Dedifferentiated amniotic fluid mesenchymal stem cell (primary cell): ENCODE measurements at regions not wholly inside any gene's neighbourhood (a gene's known extent, or its start where the extent isn't known, plus 50 kb on each side); places are given as distances from the start of the nearest gene placed in this dataset.
"Not testable (repeated sequence)": the region's sequence is repeated elsewhere in the genome, so short reads cannot be mapped to it uniquely, and the experiment has no call there.

Experiments
- DNase-seq: peaks from one replicate; pipeline ENCODE4 v3.0.0-alpha.2; 2016; ENCODE audit errors: extremely low spot score

GRCh38 chr6:76776876-76777275 lies 686.4 kb downstream of the HTR1B start:
- DNase-seq = no peak

- no peak for DNase-seq
These were observed 688.4 kb downstream of the HTR1B start for GRCh38 chr6:76774781-76775384.

- no peak for DNase-seq
These were observed 690.3 kb downstream of the HTR1B start for GRCh38 chr6:76772951-76773350.

GRCh38 chr6:76771059-76771634 lies 692.1 kb downstream of the HTR1B start:
- DNase-seq = no peak

GRCh38 chr6:76770281-76770680 lies 693.0 kb downstream of the HTR1B start:
- DNase-seq = no peak

- no peak for DNase-seq
These were observed 694.7 kb downstream of the HTR1B start for GRCh38 chr6:76768556-76768955.

GRCh38 chr6:76764057-76764456 lies 691.6 kb upstream of the IMPG1 start:
- DNase-seq = no peak

- DNase-seq = no peak
These were observed 680.4 kb upstream of the IMPG1 start for GRCh38 chr6:76752841-76753240.

GRCh38 chr6:76745388-76745787 lies 672.9 kb upstream of the IMPG1 start:
- DNase-seq = not testable (repeated sequence)

- not testable (repeated sequence) for DNase-seq
These were observed 671.8 kb upstream of the IMPG1 start for GRCh38 chr6:76744151-76744720.

GRCh38 chr6:76742919-76743318 lies 670.5 kb upstream of the IMPG1 start:
- DNase-seq = no peak

- DNase-seq = no peak
These were observed 647.0 kb upstream of the IMPG1 start for GRCh38 chr6:76719449-76719848.

- DNase-seq = no peak
These were observed 636.3 kb upstream of the IMPG1 start for GRCh38 chr6:76708641-76709331.

GRCh38 chr6:76707630-76708029 lies 635.2 kb upstream of the IMPG1 start:
- DNase-seq = no peak

- DNase-seq = no peak
These were observed 634.2 kb upstream of the IMPG1 start for GRCh38 chr6:76706631-76707030.

GRCh38 chr6:76706086-76706485 lies 633.6 kb upstream of the IMPG1 start:
- no peak for DNase-seq

- no peak for DNase-seq
These were observed 631.3 kb upstream of the IMPG1 start for GRCh38 chr6:76703786-76704185.

GRCh38 chr6:76703285-76703684 lies 630.8 kb upstream of the IMPG1 start:
- DNase-seq = no peak

- no peak for DNase-seq
These were observed 629.7 kb upstream of the IMPG1 start for GRCh38 chr6:76702187-76702586.

GRCh38 chr6:76701610-76702009 lies 629.1 kb upstream of the IMPG1 start:
- DNase-seq = no peak

GRCh38 chr6:76697585-76697984 lies 625.1 kb upstream of the IMPG1 start:
- no peak for DNase-seq

- no peak for DNase-seq
These were observed 622.3 kb upstream of the IMPG1 start for GRCh38 chr6:76694795-76695194.

GRCh38 chr6:76684875-76685274 lies 612.4 kb upstream of the IMPG1 start:
- DNase-seq = no peak
